ENCODE measurements at regions not wholly inside any gene's neighbourhood (a gene's known extent, or its start where the extent isn't known, plus 50 kb on each side); places are given as distances from the start of the nearest gene placed in this dataset.
"Not testable (repeated sequence)": the region's sequence is repeated elsewhere in the genome, so short reads cannot be mapped to it uniquely, and the experiment has no call there.

- DNase-seq (ENCODE audit: low spot score) (no peak), ATAC-seq (no peak)
Observed at GRCh38 chr5:163330723-163331668, 106.4 kb upstream of the CCNG1 start.

- DNase-seq (ENCODE audit: low spot score); ATAC-seq: not testable (repeated sequence)
Observed at GRCh38 chr5:163336074-163336473, 101.3 kb upstream of the CCNG1 start.

GRCh38 chr5:163339148-163339547 lies 98.2 kb upstream of the CCNG1 start:
- DNase-seq (ENCODE audit: low spot score) (no peak), ATAC-seq (no peak)

GRCh38 chr5:163340378-163340777 lies 97.0 kb upstream of the CCNG1 start:
- not testable (repeated sequence) for ATAC-seq; DNase-seq (ENCODE audit: low spot score)

- ATAC-seq (no peak), DNase-seq (ENCODE audit: low spot score) (no peak)
Observed at GRCh38 chr5:163342306-163342705, 95.1 kb upstream of the CCNG1 start.

GRCh38 chr5:163345216-163345615 lies 92.2 kb upstream of the CCNG1 start:
- ATAC-seq (no peak), DNase-seq (ENCODE audit: low spot score) (no peak)

GRCh38 chr5:163347671-163348070 lies 89.7 kb upstream of the CCNG1 start:
- ATAC-seq = peak; percentile 84

GRCh38 chr5:163350083-163350482 lies 87.3 kb upstream of the CCNG1 start:
- peak; percentile 90 for ATAC-seq
- no peak for DNase-seq (ENCODE audit: low spot score)

More at GRCh38 chr5:163347671-163348070, 89.7 kb upstream of the CCNG1 start:
- peak; percentile 51 for DNase-seq (ENCODE audit: low spot score)

- DNase-seq (ENCODE audit: low spot score) (no peak), ATAC-seq (no peak)
Observed at GRCh38 chr5:163352531-163352930, 84.9 kb upstream of the CCNG1 start.

- ATAC-seq; DNase-seq (ENCODE audit: low spot score): not testable (repeated sequence)
Observed at GRCh38 chr5:163355811-163356210, 81.6 kb upstream of the CCNG1 start.

- no peak for ATAC-seq
- DNase-seq (ENCODE audit: low spot score) = no peak
Observed at GRCh38 chr5:163357636-163358035, 79.8 kb upstream of the CCNG1 start.

GRCh38 chr5:163360656-163361055 lies 76.7 kb upstream of the CCNG1 start:
- ATAC-seq (no peak), DNase-seq (ENCODE audit: low spot score) (no peak)

- ATAC-seq (no peak), DNase-seq (ENCODE audit: low spot score) (no peak)
Observed at GRCh38 chr5:163361450-163361849, 75.9 kb upstream of the CCNG1 start.

GRCh38 chr5:163362840-163363371 lies 74.5 kb upstream of the CCNG1 start:
- peak; percentile 61 for ATAC-seq
- DNase-seq (ENCODE audit: low spot score) = no peak

- DNase-seq (ENCODE audit: low spot score) (no peak), ATAC-seq (no peak)
Observed at GRCh38 chr5:163363389-163363788, 74.0 kb upstream of the CCNG1 start.

- no peak for ATAC-seq
- no peak for DNase-seq (ENCODE audit: low spot score)
Observed at GRCh38 chr5:163366757-163367156, 70.6 kb upstream of the CCNG1 start.

GRCh38 chr5:163369776-163370385 lies 67.5 kb upstream of the CCNG1 start:
- DNase-seq (ENCODE audit: low spot score) (no peak), ATAC-seq (no peak)

GRCh38 chr5:163373436-163374084 lies 63.8 kb upstream of the CCNG1 start:
- DNase-seq (ENCODE audit: low spot score) = no peak
- peak; percentile 25 for ATAC-seq

GRCh38 chr5:163377982-163378381 lies 59.4 kb upstream of the CCNG1 start:
- ATAC-seq (no peak), DNase-seq (ENCODE audit: low spot score) (no peak)

GRCh38 chr5:163379298-163380155 lies 57.9 kb upstream of the CCNG1 start:
- peak; percentile 48 for ATAC-seq
- DNase-seq (ENCODE audit: low spot score) = no peak

Measured in left lobe of liver (tissue), 2 donors.